ENCODE measurements at regions not wholly inside any gene's neighbourhood (a gene's known extent, or its start where the extent isn't known, plus 50 kb on each side); places are given as distances from the start of the nearest gene placed in this dataset.

DNA sequence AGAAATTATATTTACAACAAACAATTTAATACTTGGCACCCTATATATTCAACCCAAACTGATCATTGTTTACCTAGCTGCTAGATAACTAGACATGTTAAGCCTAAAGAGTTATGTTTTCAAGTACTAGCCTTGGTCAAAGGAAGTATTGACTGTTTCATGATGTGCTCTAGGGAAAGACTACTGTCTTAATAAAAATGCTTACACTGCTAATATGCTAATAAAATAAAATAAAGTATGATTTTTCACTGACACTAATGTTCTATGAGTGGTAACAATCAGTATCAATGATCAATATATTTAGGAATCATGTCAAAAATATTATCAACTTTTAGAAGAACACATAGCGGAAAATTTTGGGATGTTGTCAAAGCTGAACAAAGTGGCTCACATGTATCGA is 225.5 kb downstream of the OSR1 start:
- no peaks in the 10 kb centered on the region for H3K4me1 ChIP-seq
- H3K4me3 ChIP-seq = no peak overlapping the region
- intact Hi-C loops (cut with DNase I) = no loop called here
- H3K27ac ChIP-seq = no peak overlapping the region
- WGBS, 2 donors = 91 to 93% methylated on average over 2 of the region's 2 CpGs
- H3K36me3 ChIP-seq = no peaks in the 10 kb centered on the region
- peaks cover 0 to 7% (median 0%) of the 10 kb centered on the region in 11 donors for H3K9me3 ChIP-seq
- TF ChIP-seq, protein P1, sequence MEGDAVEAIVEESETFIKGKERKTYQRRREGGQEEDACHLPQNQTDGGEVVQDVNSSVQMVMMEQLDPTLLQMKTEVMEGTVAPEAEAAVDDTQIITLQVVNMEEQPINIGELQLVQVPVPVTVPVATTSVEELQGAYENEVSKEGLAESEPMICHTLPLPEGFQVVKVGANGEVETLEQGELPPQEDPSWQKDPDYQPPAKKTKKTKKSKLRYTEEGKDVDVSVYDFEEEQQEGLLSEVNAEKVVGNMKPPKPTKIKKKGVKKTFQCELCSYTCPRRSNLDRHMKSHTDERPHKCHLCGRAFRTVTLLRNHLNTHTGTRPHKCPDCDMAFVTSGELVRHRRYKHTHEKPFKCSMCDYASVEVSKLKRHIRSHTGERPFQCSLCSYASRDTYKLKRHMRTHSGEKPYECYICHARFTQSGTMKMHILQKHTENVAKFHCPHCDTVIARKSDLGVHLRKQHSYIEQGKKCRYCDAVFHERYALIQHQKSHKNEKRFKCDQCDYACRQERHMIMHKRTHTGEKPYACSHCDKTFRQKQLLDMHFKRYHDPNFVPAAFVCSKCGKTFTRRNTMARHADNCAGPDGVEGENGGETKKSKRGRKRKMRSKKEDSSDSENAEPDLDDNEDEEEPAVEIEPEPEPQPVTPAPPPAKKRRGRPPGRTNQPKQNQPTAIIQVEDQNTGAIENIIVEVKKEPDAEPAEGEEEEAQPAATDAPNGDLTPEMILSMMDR (IDR thresholded peaks at IDR 0.05) = no peak
- no peaks in the 10 kb centered on the region for H3K27me3 ChIP-seq
- DNase-seq (no peak), ATAC-seq (no peak)

DNA sequence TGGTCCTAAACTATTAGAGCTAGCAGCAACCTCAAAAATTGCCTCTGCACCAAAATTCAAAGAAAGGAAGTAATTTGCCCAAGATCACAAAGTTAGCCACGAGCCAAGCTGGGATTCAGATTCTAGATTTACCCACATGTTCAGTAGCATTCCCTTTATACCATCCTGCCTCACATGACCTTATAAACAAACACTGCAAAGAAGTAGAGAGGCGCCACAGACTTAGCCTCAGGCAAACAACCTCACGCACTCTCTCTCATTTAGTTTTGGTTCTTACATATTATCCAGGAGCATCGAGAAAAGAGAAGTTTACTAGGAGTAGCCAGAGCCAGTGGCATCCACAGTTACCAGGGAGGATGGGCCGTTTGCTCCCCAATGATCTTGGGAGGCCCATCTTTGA is 226.6 kb downstream of the OSR1 start:
- Histone ChIP-seq H3K4me3 (no peak overlapping the region), H3K4me1 (no peaks in the 10 kb centered on the region), H3K9me3 (peaks cover 0 to 7% (median 0%) of the 10 kb centered on the region in 11 donors), H3K27me3 (no peaks in the 10 kb centered on the region), H3K27ac (no peak overlapping the region), H3K36me3 (no peaks in the 10 kb centered on the region)
- no peak for DNase-seq
- 86 to 88% methylated on average over 5 of the region's 5 CpGs for WGBS, 2 donors
- intact Hi-C loops (cut with DNase I) = no loop called here
- no peak for ATAC-seq
- TF ChIP-seq, protein P1 (IDR thresholded peaks at IDR 0.05) = no peak

DNA sequence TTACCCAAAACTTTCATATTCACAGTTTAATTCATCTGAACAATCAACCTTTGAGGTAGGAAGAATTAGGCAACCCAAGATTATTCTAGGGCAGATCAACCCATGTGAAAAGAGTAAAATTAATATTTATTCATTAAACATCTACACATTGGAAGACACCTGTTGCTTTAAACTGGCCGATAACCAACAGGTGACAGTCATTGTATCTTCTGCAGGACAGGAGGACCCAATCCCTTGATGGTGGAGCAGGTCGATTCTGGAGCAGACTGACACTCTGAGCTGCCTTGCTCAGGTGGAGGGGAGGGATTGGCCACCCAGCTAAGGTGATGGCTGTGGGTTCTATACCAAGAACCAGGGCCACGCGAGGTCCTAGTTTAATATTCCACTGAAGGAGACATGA is 230.3 kb downstream of the OSR1 start:
- H3K4me3 ChIP-seq = no peak overlapping the region
- H3K9me3 ChIP-seq = no peaks in the 10 kb centered on the region
- no peak overlapping the region for H3K27ac ChIP-seq
- TF ChIP-seq, protein P1 (IDR thresholded peaks at IDR 0.05) = no peak
- no peaks in the 10 kb centered on the region for H3K27me3 ChIP-seq
- intact Hi-C loops (cut with DNase I) = no loop called here
- ATAC-seq (no peak), DNase-seq (no peak)
- 73 to 95% methylated on average over 4 of the region's 4 CpGs for WGBS, 2 donors
- no peaks in the 10 kb centered on the region for H3K4me1 ChIP-seq
- H3K36me3 ChIP-seq = no peaks in the 10 kb centered on the region

DNA sequence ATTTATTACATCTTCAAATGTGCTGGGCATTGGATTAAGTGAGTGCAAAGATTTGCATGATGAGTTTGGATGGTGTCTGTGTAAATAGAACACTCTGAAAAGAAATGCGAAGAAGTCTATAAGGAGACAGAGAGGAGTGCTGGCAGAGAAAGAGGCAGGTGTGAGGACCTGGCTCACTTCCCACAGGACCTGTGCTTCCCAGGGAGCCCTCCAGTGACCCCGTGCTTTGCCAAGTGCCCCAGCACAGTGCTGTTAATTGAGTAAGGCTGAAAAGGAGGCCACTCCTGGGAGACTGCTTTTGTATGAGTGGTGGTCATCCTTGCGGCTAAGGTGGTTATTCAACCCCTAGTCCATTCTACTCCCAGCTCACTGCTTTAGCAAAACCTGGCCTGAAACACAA is 230.8 kb downstream of the OSR1 start:
- Histone ChIP-seq H3K4me1 (no peaks in the 10 kb centered on the region), H3K36me3 (no peaks in the 10 kb centered on the region), H3K27ac (no peak overlapping the region), H3K27me3 (no peaks in the 10 kb centered on the region), H3K4me3 (no peak overlapping the region), H3K9me3 (no peaks in the 10 kb centered on the region)
- 87 to 90% methylated on average over 3 of the region's 3 CpGs for WGBS, 2 donors
- ATAC-seq (no peak), DNase-seq (no peak)
- TF ChIP-seq, protein P1 (IDR thresholded peaks at IDR 0.05) = no peak
- intact Hi-C loops (cut with DNase I) = no loop called here

All from heart right ventricle (tissue), 16 donors.